Sigmoid colon (tissue), 4 donors: ENCODE measurements at regions not wholly inside any gene's neighbourhood (a gene's known extent, or its start where the extent isn't known, plus 50 kb on each side); places are given as distances from the start of the nearest gene placed in this dataset.

Experiments used
- EP300 ChIP-seq, 4 donors: sonication (generic); formaldehyde crosslinking; IDR thresholded peaks; one replicate each; pipeline ENCODE4 v1.6.1; 2017; ENCODE audit warnings: antibody characterized with exemption in 4 of 4
- POLR2A ChIP-seq, 2 donors: fragments of 450-650 bp; IDR thresholded peaks; one replicate each; pipeline ENCODE4 v1.6.1; 2016; ENCODE audit warnings: antibody characterized with exemption in 2 of 2, mild to moderate bottlenecking in 2 of 2, moderate library complexity in 2 of 2
- POLR2AphosphoS5 ChIP-seq, 4 donors: sonication (generic); formaldehyde crosslinking; IDR thresholded peaks; one replicate each; pipeline ENCODE4 v1.6.1; 2017; ENCODE audit warnings: antibody characterized with exemption in 4 of 4
- TF ChIP-seq, protein P1 (sequence below), 4 experiments: fragments of 450-650 bp in 3 of 4; fragments of 200-600 bp in 1 of 4; IDR thresholded peaks; one replicate each; pipeline ENCODE4 v1.5.1; 2016 to 2019; ENCODE audit warnings: antibody characterized with exemption in 4 of 4, mild to moderate bottlenecking in 3 of 4, moderate library complexity in 2 of 4

- TF ChIP-seq, protein P1, sequence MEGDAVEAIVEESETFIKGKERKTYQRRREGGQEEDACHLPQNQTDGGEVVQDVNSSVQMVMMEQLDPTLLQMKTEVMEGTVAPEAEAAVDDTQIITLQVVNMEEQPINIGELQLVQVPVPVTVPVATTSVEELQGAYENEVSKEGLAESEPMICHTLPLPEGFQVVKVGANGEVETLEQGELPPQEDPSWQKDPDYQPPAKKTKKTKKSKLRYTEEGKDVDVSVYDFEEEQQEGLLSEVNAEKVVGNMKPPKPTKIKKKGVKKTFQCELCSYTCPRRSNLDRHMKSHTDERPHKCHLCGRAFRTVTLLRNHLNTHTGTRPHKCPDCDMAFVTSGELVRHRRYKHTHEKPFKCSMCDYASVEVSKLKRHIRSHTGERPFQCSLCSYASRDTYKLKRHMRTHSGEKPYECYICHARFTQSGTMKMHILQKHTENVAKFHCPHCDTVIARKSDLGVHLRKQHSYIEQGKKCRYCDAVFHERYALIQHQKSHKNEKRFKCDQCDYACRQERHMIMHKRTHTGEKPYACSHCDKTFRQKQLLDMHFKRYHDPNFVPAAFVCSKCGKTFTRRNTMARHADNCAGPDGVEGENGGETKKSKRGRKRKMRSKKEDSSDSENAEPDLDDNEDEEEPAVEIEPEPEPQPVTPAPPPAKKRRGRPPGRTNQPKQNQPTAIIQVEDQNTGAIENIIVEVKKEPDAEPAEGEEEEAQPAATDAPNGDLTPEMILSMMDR (IDR thresholded peaks at IDR 0.05): no peak
- TF ChIP-seq EP300 (IDR thresholded peaks at IDR 0.05) (no peak), POLR2A (IDR thresholded peaks at IDR 0.05) (no peak), POLR2AphosphoS5 (IDR thresholded peaks at IDR 0.05) (no peak)
Observed at GRCh38 chr12:107492393-107493134, 193.0 kb upstream of the PWP1 start.
